Ovary (tissue), 7 donors: ENCODE measurements at regions not wholly inside any gene's neighbourhood (a gene's known extent, or its start where the extent isn't known, plus 50 kb on each side); places are given as distances from the start of the nearest gene placed in this dataset.

Experiments used
- DNase-seq, 5 donors: peaks; one replicate each; pipeline ENCODE4 v3.0.0-alpha.2; 2019 to 2020
- H3K27ac ChIP-seq, 2 donors: fragments of 200-600 bp; one replicate each; pipeline versions ENCODE4 v1.5.1 to v1.8.0; 2019 to 2022
- H3K27me3 ChIP-seq: fragments of 200-600 bp; one replicate; pipeline ENCODE4 v1.8.0; 2022
- H3K36me3 ChIP-seq: fragments of 200-600 bp; sonication (generic); one replicate; pipeline ENCODE4 v1.5.1; 2019
- H3K4me1 ChIP-seq: one replicate; pipeline ENCODE4 v1.8.1; 2013; ENCODE audit warnings: mild to moderate bottlenecking, moderate library complexity; ENCODE audit not compliant: insufficient read depth
- H3K4me3 ChIP-seq: fragments of 200-600 bp; sonication (generic); one replicate; pipeline ENCODE4 v1.5.1; 2017
- H3K9me3 ChIP-seq, 2 donors: fragments of 200-600 bp in 1 of 2; sonication (generic) in 1 of 2; one replicate each; pipeline versions ENCODE4 v1.5.1 to v1.8.1; 2013 to 2019; ENCODE audit warnings: mild to moderate bottlenecking in 1 of 2, moderate library complexity in 1 of 2
- EP300 ChIP-seq: sonication (generic); formaldehyde crosslinking; IDR thresholded peaks from one replicate; pipeline ENCODE4 v1.6.1; 2017; ENCODE audit warnings: antibody characterized with exemption
- POLR2A ChIP-seq: fragments of 450-650 bp; IDR thresholded peaks from one replicate; pipeline ENCODE4 v1.6.1; 2017; ENCODE audit warnings: antibody characterized with exemption, mild to moderate bottlenecking, moderate library complexity
- WGBS, 3 donors: extraction: QIAGEN DNeasy Blood & Tissue Kit in 1 of 3; methylation state at CpG; one replicate each; pipeline versions ENCODE4 v1.1.5 to v1.1.7; 2013 to 2017; 5-methylcytosine and 5-hydroxymethylcytosine counted together
- intact Hi-C, 4 donors: fragments of 100-400 bp; cut with DNase I; formaldehyde crosslinking; loops; one replicate each; pipeline versions ENCODE4 v1.11.0 to v1.15.1; 2022 to 2023
- TF ChIP-seq, protein P1 (sequence below), 3 donors: fragments of 450-650 bp in 2 of 3; fragments of 200-600 bp in 1 of 3; IDR thresholded peaks; one replicate each; pipeline versions ENCODE4 v1.5.1 to v1.8.0; 2016 to 2022; ENCODE audit warnings: antibody characterized with exemption in 3 of 3, mild to moderate bottlenecking in 1 of 3
- donor health status: DM: no; HTN: no; CAD: no; lungs with moderate emphysema.
- donor health status: DM: no; HTN: no; CAD: no.
- donor health status: Bipolar disorder and iron deficiency.
- donor health status: DM: no; HTN: no; CAD: no.
- donor health status: DM: yes; HTN: yes; CAD: no.

- TF ChIP-seq, protein P1, sequence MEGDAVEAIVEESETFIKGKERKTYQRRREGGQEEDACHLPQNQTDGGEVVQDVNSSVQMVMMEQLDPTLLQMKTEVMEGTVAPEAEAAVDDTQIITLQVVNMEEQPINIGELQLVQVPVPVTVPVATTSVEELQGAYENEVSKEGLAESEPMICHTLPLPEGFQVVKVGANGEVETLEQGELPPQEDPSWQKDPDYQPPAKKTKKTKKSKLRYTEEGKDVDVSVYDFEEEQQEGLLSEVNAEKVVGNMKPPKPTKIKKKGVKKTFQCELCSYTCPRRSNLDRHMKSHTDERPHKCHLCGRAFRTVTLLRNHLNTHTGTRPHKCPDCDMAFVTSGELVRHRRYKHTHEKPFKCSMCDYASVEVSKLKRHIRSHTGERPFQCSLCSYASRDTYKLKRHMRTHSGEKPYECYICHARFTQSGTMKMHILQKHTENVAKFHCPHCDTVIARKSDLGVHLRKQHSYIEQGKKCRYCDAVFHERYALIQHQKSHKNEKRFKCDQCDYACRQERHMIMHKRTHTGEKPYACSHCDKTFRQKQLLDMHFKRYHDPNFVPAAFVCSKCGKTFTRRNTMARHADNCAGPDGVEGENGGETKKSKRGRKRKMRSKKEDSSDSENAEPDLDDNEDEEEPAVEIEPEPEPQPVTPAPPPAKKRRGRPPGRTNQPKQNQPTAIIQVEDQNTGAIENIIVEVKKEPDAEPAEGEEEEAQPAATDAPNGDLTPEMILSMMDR (IDR thresholded peaks at IDR 0.05), result no peak
- TF ChIP-seq POLR2A (no peak), EP300 (no peak)
- Histone ChIP-seq H3K36me3 (no peaks in the 10 kb centered on the region), H3K4me3 (no peak overlapping the region), H3K9me3 (no peaks in the 10 kb centered on the region), H3K4me1 (peaks cover 5% of the 10 kb centered on the region), H3K27ac (no peak overlapping the region), H3K27me3 (no peaks in the 10 kb centered on the region)
- no CpG with 5 or more reads among the region's 1 CpG for WGBS, 3 donors
- DNase-seq, result no peak
- intact Hi-C loops, result loop anchor here in 1 of 4 donors (10.0 kb wide), 1 partner anchor 1799 kb away; no protein-coding TSS in a partner anchor
Measured at GRCh38 chr13:44176173-44176572, 197.5 kb upstream of the SERP2 start.

GRCh38 chr13:44180876-44181536, 192.6 kb upstream of the SERP2 start:
- Histone ChIP-seq H3K4me3 (no peak overlapping the region), H3K27ac (no peak overlapping the region), H3K9me3 (no peaks in the 10 kb centered on the region), H3K4me1 (no peaks in the 10 kb centered on the region), H3K27me3 (no peaks in the 10 kb centered on the region), H3K36me3 (no peaks in the 10 kb centered on the region)
- TF ChIP-seq EP300, result no peak
- TF ChIP-seq POLR2A, result no peak
- TF ChIP-seq, protein P1 (IDR thresholded peaks at IDR 0.05), result no peak
- WGBS, 3 donors, result 94 to 96% (median 95%) methylated on average over 8 of the region's 8 CpGs
- DNase-seq, result no peak
- intact Hi-C loops, result no loop called here

DNA sequence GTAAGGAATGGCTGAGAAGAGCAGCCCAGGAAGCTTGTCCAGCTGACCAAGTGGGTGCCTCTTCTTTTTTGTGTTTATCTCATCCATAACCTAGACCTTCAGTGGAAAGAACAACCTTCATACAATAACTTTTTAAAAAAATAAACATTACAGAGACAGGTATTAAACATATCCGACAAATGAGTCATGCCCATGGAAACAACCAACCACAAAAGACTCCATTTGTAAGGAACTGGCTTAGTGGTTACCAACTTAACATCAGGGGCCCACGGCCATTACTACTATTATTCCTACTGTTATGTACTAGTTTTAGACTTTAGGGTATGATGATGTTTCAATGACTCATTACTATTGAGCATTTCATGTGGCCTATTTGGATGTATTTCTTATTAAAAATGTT, 191.7 kb upstream of the SERP2 start:
- intact Hi-C loops, result no loop called here
- 91 to 97% (median 95%) methylated on average over 2 of the region's 2 CpGs for WGBS, 3 donors

GRCh38 chr13:44184740-44185139, 188.9 kb upstream of the SERP2 start:
- TF ChIP-seq EP300 (no peak), POLR2A (no peak)
- TF ChIP-seq, protein P1 (IDR thresholded peaks at IDR 0.05), result no peak
- DNase-seq, result no peak
- WGBS, 3 donors, result 27 to 44% (median 40%) methylated on average over 1 of the region's 1 CpG
- Histone ChIP-seq H3K4me3 (no peak overlapping the region), H3K36me3 (no peaks in the 10 kb centered on the region), H3K27me3 (no peaks in the 10 kb centered on the region), H3K9me3 (no peaks in the 10 kb centered on the region), H3K4me1 (no peaks in the 10 kb centered on the region), H3K27ac (no peak overlapping the region)
- intact Hi-C loops, result no loop called here

More for the DNA sequence above, 191.7 kb upstream of the SERP2 start:
- Histone ChIP-seq H3K4me3 (no peak overlapping the region), H3K36me3 (no peaks in the 10 kb centered on the region), H3K27ac (no peak overlapping the region), H3K9me3 (no peaks in the 10 kb centered on the region), H3K27me3 (no peaks in the 10 kb centered on the region), H3K4me1 (no peaks in the 10 kb centered on the region)
- DNase-seq, result no peak
- no peak for TF ChIP-seq EP300
- TF ChIP-seq, protein P1 (IDR thresholded peaks at IDR 0.05), result no peak
- TF ChIP-seq POLR2A, result no peak
